DND-41 (cell line): ENCODE measurements at regions not wholly inside any gene's neighbourhood (a gene's known extent, or its start where the extent isn't known, plus 50 kb on each side); places are given as distances from the start of the nearest gene placed in this dataset.

Source experiments
- CTCF ChIP-seq: IDR thresholded peaks from 2 replicates; pipeline ENCODE4 v1.5.1; 2012; ENCODE audit warnings: borderline replicate concordance, low read length, moderate library complexity, mild to moderate bottlenecking; ENCODE audit not compliant: poor library complexity, severe bottlenecking; ENCODE audit errors: extremely low read depth
- EZH2 ChIP-seq: IDR thresholded peaks from 3 replicates; pipeline ENCODE4 v1.6.1; 2012; ENCODE audit warnings: borderline replicate concordance, low read depth, mild to moderate bottlenecking, moderate library complexity, low read length, inconsistent platforms; ENCODE audit not compliant: severe bottlenecking

GRCh38 chr20:60986506-60987156, 265.4 kb upstream of the CDH4 start:
- no peak for TF ChIP-seq CTCF
- no peak for TF ChIP-seq EZH2
